Right kidney (tissue), 1 donor: ENCODE measurements at regions not wholly inside any gene's neighbourhood (a gene's known extent, or its start where the extent isn't known, plus 50 kb on each side); places are given as distances from the start of the nearest gene placed in this dataset.

ENCODE experiments used
- DNase-seq: peaks from one replicate; pipeline ENCODE4 v3.0.0-alpha.2; 2016

DNA sequence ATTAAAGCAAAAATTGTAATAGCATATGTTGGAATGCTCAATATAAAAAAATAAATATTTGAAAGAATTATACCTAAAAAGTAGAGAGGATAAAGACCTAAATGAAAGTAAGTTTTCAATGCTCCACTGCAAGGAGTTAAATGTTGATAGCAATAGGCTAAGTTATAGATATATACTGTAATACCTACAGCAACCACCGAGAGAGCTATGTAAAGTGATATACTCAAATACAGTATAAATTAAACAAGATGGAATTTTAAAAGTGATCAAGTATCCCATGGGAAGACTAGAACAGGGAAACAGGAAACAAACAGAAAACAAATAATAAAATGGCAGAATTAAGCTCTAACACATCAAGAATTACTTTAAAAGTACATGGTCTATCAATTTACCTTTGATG, 73.9 kb downstream of the CASP3 start:
- DNase-seq = no peak

DNA sequence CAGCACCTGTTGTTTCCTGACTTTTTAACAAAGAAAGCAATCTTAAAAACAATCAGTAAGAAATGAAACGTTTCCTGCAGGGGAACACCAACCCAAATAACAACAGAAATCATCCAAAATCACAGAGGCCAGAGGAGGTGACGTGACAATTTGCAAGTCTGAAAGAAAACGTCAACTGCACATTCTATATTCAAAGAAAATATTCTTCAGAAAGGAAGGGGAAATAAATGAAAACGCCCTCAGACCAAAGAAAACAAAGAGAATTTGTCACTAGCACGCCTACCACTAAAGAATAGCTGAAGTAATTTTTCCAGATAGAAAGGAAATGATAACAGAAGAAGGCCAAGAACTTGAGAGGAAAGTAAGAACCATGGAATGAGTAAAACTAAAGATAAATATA, 74.4 kb downstream of the CASP3 start:
- DNase-seq = no peak

DNA sequence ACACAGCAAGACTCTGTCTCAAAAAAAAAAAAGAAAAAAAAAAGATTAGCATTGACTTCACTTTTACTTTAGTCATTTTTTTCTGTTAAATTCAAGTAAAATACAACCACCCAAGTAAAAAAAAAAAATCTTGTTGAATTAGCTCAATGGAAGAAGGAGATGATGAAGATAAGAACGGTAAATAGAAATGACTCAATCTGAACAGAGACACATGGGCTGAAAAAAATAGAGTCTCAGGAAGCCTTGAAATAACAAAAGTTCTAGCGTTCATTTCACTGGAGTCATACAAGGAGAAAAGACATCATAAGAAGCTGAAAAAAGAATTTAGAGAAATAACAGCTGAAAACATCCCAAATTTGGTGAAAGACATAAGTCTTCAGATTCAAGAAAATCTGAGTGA, 75.5 kb downstream of the CASP3 start:
- no peak for DNase-seq

DNA sequence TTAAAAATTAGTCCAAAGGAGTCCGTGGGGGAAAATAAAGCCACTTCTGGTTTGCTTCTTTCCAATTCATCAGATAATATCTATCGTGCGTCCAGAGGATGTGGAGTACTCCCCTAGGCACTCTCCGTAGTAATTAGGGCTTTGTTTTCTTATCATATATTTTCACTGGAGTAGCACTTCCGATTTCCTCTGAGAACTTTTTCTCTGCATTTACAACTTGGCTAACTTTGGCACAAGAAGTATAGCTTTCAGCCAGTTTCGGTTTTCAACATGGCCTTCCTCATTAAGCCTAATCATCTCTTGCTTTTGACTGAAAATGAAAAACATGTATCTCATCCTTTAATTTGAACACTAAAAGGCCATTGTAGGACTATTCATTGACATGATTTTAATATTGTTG, 80.5 kb downstream of the CASP3 start:
- no peak for DNase-seq

DNA sequence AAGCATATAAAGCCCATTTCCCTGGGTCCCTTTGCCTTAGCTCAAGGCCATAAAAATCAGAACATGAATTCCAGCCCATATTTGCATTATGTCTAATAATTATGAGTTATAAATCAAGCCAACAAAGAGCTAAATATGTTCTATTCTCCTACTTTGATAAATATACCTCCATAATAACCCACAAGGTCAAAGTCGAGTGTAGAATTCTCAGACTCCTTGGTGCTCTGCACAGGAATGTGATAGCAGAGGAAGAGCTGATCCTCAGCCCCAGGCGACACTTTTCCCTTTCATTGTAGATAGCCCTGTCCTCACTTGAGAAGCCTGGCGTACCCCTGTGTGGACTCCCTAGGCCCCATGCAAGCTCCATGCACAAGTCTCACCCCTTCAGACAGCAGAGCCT, 85.6 kb downstream of the CASP3 start:
- no peak for DNase-seq

DNA sequence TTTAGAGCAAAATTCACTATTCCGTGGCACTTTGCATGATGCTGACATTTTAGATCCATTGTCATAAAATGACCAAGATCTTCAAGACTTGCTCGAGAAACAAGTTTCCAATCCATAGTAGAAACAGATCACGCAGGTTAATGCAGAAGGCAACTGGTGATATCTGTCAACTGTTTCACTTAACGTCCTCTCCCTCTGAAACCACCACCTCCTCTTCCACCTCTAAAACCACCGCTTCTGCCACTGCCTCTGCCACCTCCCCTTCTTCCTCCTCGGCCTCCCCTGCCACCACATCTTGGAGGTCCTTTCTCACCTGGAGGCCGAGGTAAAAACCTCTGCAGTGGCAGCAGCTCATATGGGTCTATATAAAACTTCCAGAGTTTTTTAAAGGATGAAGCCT, 84.6 kb upstream of the IRF2 start:
- no peak for DNase-seq

DNA sequence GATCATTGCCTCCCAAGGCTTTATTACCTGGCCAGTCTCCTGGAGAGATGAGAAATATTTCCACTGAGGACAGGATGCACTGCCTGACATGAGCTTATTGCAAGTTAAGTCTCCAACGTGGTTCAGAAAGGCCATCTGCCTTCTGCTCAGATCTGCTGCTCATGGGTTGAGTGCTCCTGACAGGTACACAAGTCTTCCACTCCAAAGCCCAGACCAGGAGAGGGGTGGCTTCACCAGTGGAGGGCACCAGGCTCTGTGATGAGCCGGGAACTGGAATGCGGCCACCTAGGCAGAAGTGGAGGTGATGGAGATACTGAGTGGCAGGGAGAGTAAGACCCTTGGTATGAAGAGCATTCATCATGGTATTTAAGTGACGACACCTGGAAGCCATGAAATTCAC, 79.5 kb upstream of the IRF2 start:
- no peak for DNase-seq

DNA sequence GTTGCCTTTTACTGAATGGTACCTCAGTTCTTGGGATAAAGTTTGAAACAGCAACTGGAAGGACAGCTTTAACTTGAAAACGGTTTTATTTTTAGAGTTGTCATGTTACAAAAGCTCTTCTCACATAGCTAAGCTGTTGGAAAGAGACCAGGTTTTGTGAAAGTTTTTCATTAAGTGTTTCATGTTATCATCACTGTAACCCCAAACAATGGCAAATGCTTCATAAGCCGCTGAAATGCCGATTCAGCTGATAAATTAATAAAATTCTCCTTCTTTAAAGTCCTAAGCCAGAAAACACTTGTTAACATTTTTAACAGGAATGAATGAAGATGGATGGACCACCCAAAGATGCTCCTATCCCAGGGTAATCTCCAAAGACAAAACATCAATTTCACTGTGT, 76.1 kb upstream of the IRF2 start:
- no peak for DNase-seq

DNA sequence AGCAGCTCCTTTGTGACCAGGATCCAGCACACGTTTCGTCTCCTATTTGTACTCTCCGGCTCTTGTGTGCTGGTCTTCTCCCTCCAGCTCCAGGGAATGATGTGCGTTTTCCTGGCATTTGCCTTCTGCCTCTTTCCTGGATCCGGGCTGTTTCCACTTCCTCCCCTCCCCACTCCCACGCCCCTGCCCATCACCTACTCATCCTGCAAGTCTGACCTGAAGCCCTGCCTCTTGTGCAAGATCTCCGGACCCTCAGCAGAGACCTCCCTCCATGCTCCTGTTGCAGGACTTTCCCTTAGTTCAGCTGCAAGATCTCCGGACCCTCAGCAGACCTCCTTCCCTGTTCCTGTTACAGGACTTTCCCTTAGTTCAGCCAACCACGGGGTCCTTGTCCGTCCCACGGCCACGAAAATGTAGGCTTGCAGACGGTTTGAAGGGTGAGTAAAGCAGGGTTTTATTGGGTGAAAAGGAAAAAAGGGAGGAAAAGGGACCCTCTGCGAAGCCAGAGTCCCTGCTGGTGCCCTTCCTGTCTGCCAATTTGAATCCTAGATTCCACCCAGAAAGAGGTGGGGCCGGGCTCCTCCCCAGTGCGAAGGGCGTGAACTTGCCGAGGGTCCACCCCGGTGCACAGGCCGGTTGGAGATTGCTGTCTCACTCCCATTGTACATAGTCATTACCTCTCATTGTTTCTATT, 74.4 kb upstream of the IRF2 start:
- no peak for DNase-seq

DNA sequence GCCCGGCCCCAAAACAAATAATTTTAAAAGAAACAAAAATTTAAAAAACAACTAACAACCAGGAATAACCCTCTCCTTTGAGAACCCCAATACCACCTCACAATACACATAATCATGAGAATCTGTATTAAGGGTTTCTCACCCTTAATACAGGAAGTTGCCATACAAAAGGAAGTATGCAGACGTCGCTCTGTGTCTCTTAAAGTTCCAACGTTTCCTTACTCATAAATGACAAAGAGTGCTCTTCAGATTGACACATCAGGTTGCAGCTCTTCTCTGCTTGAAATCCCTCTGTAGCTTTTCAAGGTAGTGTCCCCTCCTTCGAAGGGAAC, 73.9 kb upstream of the IRF2 start:
- no peak for DNase-seq

DNA sequence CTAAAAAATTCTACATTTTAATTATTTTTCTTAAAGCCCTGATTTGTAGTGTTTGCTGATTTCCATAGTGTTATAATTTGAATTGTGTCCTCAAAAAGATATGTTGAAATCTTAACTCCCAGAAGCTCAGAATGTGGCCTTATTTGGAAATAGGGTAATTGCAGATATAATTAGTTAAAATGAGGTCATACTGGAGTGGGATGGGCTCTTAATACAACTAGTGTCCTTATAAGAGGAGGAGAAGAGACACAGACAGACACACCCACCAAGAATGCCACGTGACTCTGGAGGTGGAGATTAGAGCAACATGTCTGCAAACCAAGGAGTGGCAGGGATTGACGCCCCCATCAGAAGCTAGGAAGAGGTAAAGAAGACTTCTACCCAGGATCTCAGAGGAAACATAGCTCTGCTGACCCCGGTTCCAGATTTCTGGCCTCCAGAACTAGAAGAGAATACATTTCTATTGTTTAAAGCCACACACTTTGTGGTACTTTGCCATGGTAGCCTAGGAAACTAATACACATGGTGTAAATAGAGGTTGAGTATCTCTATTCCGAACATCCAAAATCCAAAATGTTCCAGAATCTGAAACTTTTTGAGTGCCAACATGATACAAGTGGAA, 70.5 kb upstream of the IRF2 start:
- DNase-seq = no peak

DNA sequence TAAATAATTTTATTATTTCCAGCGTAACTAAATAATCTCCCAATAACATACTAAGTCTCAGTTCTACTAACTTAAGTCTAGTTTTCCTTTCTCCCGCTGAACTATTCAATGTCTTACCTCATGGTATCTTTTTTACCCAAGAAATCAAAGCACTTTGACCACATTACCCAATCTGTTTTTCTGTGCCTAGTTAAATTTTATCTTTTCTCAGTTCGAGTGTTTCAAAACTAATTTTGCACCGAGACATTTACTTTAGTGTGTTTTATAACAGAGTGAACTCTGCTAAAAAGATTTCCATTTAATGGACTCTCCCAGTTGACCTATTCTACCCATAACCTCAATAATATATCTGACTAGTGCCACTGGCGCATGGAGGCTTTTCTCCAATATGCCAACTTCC, 67.6 kb upstream of the IRF2 start:
- DNase-seq = no peak

DNA sequence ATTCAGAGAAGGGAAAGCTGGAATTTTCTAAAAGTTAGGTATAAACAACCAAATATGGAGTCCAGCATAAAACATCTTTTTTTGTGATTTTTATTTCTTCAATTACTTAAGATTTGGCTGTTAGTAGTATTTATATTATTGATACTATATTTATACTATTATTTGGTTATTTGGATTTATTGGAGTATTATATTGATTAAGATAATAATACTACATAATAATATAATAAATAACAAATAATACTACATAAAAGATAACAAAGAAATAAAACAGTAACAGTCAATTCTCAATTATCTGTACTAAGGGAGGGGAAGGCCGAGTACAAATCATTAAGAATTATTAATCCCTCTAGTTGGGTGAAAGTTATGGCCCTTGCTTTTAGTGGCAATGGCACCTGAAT, 66.0 kb upstream of the IRF2 start:
- DNase-seq = no peak

DNA sequence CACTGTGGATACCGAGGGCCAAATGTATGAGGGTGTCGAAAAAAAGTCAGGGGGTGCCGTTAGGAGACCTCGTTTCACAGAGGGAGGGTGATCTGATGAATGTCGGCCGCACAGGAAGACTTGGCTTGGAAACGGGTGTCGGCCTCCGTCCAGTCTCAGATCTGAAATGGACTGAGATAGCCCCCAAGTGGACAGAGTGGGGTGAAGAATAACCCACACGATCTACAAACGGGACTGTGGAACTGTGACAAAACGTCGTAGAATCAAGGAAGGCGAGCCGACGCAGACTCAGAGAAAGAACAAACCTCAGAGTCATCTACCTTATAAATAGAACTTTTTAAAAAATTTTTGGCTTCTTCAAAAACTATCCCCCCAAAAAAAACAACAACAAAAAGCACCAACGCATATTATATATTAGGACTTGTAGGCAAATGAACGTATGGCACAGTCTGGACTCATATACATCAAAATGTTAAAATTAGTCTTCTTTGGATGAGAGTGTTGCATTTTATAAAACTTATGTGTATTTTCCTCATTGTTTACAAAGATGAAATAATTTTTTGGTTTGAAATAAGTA, 63.8 kb upstream of the IRF2 start:
- no peak for DNase-seq

DNA sequence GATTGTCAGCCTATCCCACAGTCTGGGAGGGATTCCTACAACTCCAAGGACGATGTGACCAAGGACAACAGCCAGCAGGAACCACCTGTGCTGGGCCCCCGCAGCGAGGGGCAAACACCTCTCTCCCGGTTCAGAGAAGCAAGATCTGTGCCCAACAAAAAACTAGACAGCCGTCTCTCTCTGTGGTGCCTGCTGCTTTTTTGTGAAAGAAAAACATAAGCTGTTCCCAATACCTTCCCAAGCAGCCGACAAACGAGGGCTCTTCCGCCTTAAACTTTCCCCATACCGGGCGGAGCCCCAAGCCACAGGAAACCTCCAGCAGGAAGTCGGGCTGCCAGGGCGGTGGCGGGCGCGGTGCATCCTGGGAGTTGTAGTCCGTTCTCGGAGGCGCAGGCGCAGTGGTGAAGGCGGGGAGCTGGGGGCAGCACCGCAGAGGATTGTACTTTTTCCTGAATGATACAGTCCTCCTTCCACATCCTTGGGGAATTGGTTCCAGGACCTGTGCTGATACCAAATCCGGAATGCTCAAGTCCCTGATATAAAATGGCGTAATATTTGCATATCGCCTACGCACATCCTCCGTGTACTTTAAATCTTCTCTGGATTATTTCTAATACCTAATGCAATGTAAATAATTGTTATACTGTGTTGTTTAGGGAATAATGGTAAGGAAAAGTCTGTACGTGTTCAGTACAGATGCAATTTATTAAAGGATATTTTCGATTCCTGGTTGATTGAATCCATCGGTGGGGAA, 63.1 kb upstream of the IRF2 start:
- peak; percentile 97 for DNase-seq

DNA sequence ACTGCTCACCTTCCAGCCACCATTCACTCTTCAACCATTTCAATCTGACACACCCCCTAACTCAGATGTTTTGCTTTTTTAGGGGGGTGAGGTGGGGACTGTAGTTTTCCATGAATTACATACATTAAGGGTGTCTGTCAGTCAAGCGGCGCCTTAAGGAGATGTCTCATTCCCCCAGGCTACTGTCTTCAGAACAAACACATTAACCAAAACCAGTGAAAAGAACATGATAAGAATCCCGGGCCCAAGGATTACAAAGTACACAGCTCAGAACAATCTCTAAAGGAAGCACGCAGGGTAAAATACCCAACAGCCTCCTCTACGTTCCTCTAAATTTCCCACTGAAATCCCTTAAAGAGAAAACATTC, 62.5 kb upstream of the IRF2 start:
- DNase-seq = no peak

DNA sequence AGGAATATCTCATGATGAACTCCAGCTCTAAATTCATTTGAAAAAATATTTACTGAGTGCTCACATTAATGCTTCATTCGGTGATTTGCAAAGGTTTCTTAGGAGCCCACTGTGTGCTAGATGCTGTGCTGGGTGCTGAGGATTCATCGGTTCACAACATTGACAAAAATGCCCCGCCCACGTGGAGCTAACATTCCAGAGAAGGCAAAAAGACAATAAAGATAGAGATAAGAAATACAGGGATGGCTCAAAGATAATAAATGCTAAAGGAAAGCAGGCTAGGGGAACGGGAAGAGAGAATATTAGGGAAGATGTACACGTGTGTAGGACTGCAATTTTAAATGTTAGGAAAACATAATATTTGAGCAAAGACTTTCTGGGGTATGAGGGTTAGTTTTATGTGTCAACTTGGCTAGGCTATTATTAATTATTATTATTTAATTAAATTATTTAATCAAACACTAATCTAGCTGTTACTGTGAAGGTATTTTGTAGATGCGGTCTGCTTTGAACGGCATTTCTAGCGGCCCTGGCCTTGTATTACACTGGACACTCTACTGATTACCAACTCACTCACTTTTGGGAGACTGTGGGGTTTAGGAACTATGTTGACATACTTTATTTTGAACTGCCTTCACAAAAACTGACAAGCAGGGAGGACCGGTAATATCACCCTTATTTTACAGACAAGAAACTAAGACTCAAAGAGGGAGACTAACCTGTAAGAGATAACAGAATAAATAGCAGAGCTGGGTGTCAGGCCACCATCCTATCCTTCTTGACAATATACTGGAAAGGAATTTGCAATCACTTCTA, 61.9 kb upstream of the IRF2 start:
- no peak for DNase-seq

DNA sequence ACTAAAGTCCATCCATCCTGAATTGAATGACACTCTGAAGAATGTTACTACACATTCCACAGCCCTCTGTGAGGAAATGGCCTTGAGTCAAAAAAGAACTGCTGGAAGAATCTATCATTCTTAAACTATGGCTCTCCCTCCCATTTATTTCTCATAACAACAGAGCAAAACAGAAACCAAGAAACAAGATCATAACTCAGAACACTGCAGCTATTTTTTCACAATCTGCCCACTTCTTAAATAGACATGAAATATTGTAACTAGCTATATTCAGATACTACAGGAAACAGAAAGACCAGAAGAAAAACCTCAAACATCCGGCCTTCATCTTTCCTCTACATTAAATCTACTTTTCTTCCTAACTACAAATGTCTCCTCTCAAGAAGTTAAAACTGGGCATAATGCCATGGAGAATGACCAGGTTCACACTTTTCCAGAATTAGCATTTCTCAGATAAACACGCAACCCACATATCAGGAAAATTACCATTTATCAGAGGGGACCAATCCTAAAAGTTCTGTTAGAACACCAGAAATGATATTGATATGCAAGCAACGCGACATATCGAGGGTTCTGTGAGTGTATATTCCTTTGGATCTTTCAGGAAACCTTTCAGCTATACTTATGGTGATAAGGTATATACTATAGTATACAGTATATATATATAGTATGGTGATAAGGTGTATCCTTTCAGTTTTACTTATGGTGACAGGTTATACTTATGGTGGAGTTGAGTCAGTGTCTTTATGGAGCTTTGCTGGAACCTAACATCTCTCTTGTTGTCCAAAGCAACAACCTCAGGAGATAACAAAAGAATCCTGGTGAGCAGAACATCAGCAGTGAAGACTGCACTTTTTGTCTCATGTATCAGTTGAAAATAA, 60.4 kb upstream of the IRF2 start:
- no peak for DNase-seq

DNA sequence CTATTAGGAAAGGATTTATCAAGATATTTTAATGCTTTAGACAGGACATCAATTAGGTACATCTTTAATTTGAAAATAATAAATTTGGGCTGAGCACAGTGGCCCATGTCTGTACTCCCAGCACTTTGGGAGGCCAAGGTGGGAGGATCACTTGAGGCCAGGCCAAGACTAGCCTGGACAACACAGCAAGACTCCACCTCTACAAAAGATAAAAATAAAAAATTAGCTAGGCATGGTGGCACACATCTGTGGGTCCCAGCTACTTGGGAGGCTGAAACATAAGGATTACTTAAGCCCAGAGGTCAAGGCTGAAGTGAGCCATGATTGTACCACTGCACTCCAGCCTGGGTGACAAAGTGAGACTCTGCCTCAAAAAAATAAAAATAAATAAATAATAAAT, 59.6 kb upstream of the IRF2 start:
- no peak for DNase-seq

DNA sequence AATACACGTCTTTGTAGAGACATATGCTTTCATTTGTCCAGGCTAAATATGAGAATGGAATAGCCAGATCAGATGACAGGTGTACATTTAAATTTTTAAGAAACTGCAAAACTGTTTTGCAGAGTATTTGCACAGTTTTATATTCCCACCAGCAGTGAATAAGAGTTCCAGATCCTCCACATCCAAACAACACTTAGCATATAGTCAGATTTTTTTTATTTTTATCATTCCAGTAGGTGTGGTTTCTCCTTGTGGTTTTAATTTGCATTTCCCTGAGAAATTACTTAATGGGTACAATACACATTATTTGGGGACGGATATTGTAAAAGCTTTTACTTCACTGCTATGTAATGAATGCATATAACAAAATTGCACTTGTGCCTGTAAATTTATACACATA, 56.7 kb upstream of the IRF2 start:
- no peak for DNase-seq

DNA sequence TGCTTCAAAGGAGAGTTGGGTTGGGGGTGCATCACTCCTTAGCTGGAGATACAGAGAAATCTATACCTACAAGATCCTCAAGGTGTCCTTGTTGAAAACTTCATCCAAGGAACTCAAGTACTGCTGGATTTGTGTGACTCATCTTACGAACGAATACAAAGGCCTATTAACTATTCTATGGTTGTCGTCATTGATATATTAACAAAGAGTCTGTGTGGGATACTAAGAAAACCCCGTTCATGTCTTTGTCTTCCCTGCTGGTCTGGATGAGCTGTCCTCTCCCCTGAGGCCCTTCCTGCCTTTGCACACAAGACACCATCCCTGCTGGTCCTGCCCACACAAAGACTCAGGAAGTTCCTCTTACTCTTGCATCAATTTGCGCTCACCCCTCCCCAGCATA, 54.9 kb upstream of the IRF2 start:
- no peak for DNase-seq

DNA sequence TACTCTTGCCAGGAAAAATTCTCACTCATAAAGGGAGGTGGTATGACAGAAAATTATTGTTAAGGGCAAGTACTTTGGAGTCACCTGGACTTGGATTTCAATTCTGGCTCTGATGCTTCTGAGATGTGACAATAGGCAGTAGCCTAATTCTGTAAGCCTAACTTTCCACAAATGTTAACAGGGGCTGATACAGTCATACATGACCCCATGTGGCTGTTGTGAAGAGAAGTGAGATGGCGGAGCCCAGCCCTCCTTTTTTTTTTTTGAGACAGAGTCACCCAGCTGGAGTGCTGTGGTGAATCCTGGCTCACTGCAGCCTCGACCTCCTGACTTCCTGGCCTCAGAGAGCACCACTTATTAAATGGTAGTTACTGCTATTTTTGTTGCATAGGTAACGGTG, 54.4 kb upstream of the IRF2 start:
- no peak for DNase-seq
